Lower leg skin (tissue), 4 donors: ENCODE measurements at regions not wholly inside any gene's neighbourhood (a gene's known extent, or its start where the extent isn't known, plus 50 kb on each side); places are given as distances from the start of the nearest gene placed in this dataset.

Experiments used
- DNase-seq, 2 donors: peaks; one replicate each; pipeline ENCODE4 v3.0.0-alpha.2; 2019; ENCODE audit warnings: low spot score in 2 of 2
- H3K4me3 ChIP-seq: fragments of 200-600 bp; sonication (generic); 2 replicates; pipeline ENCODE4 v1.5.1; 2017; ENCODE audit warnings: mild to moderate bottlenecking, low read depth; ENCODE audit not compliant: poor library complexity, severe bottlenecking
- POLR2A ChIP-seq, 2 donors: fragments of 450-650 bp; IDR thresholded peaks; one replicate each; pipeline ENCODE4 v1.6.1; 2016 to 2017; ENCODE audit warnings: antibody characterized with exemption in 2 of 2, mild to moderate bottlenecking in 1 of 2, moderate library complexity in 1 of 2
- WGBS, 2 donors: methylation state at CpG; one replicate each; pipeline ENCODE4 v1.1.5; 2018; 5-methylcytosine and 5-hydroxymethylcytosine counted together
- intact Hi-C: fragments of 100-400 bp; cut with DNase I; formaldehyde crosslinking; loops from one replicate; pipeline ENCODE4 v1.15.0; 2023; ENCODE audit warnings: low total_unique reads
- TF ChIP-seq, protein P1 (sequence below), 3 donors: fragments of 450-650 bp; IDR thresholded peaks; one replicate each; pipeline ENCODE4 v1.5.1; 2016; ENCODE audit warnings: antibody characterized with exemption in 3 of 3, mild to moderate bottlenecking in 3 of 3, moderate library complexity in 2 of 3

DNA sequence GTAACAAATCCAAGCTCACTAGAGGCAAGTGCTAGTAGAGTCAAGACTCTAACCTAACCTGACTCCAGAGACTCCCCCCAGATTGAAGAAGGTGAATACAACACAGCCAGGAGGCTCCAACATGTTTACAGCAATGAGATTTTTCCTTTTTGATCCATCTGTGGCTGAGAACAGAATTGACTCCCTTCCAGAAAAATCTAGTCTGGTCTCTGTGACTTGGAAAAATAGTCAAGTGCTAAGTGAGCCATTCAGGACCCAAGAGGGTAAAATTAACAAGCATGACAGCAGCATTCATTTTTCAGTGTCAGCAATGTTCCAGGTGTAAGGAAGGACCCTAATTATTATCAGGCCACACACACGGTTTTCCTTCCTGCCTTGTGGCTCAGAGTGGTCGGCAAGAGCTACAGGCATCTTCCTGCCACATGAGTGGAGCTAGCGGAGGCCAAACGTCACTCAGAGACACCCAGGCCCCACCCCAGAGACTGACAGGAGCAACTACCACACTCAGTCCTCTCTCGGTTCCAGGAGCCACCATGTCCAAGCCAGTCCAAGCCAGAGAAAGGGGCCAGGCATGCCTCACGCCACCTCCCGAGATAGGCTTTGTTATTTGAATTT lies 395.1 kb downstream of the FOXO1 start:
- intact Hi-C loops: no loop called here
- 20 to 22% methylated on average over 7 of the region's 7 CpGs for WGBS, 2 donors
- TF ChIP-seq, protein P1, sequence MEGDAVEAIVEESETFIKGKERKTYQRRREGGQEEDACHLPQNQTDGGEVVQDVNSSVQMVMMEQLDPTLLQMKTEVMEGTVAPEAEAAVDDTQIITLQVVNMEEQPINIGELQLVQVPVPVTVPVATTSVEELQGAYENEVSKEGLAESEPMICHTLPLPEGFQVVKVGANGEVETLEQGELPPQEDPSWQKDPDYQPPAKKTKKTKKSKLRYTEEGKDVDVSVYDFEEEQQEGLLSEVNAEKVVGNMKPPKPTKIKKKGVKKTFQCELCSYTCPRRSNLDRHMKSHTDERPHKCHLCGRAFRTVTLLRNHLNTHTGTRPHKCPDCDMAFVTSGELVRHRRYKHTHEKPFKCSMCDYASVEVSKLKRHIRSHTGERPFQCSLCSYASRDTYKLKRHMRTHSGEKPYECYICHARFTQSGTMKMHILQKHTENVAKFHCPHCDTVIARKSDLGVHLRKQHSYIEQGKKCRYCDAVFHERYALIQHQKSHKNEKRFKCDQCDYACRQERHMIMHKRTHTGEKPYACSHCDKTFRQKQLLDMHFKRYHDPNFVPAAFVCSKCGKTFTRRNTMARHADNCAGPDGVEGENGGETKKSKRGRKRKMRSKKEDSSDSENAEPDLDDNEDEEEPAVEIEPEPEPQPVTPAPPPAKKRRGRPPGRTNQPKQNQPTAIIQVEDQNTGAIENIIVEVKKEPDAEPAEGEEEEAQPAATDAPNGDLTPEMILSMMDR (IDR thresholded peaks at IDR 0.05): no peak
- TF ChIP-seq POLR2A (IDR thresholded peaks at IDR 0.05): no peak
- no peak for DNase-seq
- H3K4me3 ChIP-seq: no peak overlapping the region

DNA sequence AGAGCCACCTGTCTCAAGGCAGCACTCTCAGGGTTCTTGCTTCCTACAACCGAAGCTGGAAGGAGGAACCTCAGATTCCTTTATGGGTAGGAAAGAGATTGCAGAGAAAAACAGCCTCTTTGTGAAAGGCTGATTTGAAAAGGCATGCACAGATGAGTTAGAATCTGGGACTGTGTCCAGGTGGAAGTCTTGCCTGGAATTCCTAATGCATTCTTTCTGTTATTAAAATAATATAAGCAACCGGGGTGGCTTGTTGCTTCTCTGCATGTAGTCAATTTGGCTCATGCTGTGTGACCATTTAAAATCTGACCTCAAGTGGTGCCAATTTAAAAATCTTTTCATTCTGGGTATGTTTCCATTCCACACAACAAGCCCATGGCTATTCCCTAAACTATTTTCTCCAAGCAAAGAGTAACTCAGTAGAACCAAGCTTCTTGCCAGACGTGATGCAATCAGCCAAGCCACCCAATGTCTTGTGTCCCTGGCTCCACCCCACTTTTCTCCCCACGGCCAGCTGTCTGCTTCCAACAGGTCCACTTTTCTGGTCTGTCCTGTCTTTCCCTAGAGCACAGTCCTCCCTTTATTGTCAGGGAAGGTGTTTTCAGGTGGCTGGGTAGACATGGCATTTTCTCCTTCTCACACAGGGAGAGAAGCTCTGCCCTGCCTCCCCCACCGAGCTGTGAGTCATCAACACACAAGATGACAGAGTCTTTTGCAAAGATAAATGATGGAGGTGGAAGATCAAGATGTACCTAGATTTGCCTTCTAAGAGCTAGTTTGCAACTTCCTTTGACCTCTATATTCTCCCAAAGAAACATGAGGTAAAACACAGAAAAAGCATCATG lies 394.3 kb downstream of the FOXO1 start:
- no peak for TF ChIP-seq POLR2A (IDR thresholded peaks at IDR 0.05)
- TF ChIP-seq, protein P1 (IDR thresholded peaks at IDR 0.05): no peak
- no peak overlapping the region for H3K4me3 ChIP-seq
- WGBS, 2 donors: 19 to 24% methylated on average over 5 of the region's 5 CpGs
- intact Hi-C loops: no loop called here
- DNase-seq: peak; percentile 90 to 94

DNA sequence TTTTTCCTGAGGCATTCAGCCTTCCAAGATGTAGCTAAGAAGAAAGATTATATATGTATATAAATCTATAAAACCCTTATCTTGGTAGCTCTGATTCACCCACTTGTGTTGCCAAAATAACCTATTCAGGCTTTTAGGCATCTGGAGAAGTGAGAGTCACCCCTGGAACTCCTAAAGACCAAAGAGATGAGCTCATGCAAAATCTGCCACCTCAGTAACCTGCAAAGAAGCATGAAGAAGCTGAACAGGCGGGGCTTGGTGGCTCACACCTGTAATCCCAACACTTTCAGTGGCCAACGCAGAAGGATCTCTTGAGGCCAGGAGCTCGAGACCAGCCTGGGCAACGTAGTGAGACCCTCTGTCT lies 393.7 kb downstream of the FOXO1 start:
- WGBS, 2 donors: 62 to 74% methylated on average over 4 of the region's 4 CpGs
- DNase-seq: no peak
- TF ChIP-seq, protein P1 (IDR thresholded peaks at IDR 0.05): no peak
- no peak for TF ChIP-seq POLR2A (IDR thresholded peaks at IDR 0.05)
- intact Hi-C loops: no loop called here
- H3K4me3 ChIP-seq: no peak overlapping the region

DNA sequence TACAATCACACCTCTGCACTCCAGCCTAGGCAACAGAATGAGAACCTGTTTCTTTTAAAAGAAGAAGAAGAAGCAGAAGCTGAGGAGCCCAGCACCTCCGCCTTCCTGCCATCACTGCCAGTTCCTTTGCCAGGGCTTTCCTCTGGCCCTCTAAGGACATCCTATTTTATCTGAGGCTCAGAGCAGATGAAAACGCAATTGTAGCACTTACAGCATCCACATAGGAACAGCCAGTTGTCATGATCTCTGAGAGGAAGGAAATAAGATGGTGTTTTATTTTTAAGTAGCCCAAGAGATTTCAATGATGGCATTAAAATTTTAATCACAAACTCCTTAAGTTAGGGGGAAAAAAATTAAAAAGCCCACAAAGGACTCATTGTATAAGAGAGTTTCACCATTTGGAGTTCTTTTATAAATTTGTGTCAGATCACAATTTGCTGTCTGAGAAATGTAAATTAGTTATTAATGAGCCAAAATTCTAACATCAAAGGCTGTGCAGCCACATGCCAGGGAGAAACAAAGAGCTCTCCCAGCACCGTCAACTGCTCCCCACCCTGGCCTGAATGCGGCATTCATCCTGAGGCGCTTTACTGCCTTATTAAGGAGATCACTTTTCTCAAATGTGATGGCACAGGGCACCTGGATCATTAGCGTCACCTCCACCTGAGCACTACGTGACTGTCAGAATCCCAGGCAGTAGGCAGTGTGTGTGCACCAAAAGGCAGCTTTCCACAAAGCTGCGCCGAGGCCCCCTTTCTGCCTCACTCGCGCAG lies 393.0 kb downstream of the FOXO1 start:
- no peak overlapping the region for H3K4me3 ChIP-seq
- TF ChIP-seq, protein P1 (IDR thresholded peaks at IDR 0.05): no peak
- no peak for TF ChIP-seq POLR2A (IDR thresholded peaks at IDR 0.05)
- 58 to 64% methylated on average over 11 of the region's 11 CpGs for WGBS, 2 donors
- intact Hi-C loops: no loop called here
- DNase-seq: no peak

DNA sequence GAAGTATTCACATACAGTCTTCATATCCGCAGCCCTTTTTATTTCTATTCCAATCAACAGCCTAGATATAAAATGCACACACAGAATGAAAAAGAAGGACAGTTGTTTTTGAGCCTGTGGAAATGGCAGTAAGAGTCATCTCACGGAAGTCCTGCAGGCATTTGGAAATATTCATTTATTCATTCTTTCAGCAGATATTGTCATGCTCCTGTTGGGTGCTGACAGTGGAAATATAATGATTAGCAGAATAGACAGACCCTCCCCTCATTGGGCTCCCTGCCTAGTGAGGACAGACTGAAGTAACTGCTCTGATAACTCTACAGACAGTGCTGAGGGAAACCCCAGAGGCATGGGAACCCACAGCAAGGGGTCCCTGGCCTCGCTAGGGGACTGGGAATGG lies 392.3 kb downstream of the FOXO1 start:
- DNase-seq: no peak
- WGBS, 2 donors: 91 to 94% methylated on average over 3 of the region's 3 CpGs
- no peak overlapping the region for H3K4me3 ChIP-seq
- TF ChIP-seq, protein P1 (IDR thresholded peaks at IDR 0.05): no peak
- TF ChIP-seq POLR2A (IDR thresholded peaks at IDR 0.05): no peak
- intact Hi-C loops: no loop called here
